ENCODE measurements at regions not wholly inside any gene's neighbourhood (a gene's known extent, or its start where the extent isn't known, plus 50 kb on each side); places are given as distances from the start of the nearest gene placed in this dataset.
A peak's percentile ranks its signal among the peaks of the same experiment; 100 is the strongest.

DNA sequence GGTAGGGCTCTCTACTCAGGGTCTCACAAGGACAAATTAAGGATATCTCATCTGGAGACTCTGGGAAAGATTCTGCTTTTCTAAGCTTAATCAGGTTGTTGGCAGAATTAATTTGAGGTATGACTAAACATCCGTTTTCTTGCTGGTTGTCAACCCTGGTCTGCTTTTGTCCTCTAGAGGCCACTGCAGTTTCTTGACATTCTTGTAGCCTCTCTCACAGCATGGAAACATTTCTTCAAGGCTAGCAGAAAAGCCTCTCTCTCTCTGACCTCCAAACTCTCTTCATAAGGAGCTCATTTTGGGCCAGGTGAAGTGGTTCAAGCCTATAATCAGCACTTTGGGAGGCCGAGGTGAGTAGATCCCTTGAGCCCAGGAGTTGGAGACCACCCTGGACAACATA is 749.5 kb upstream of the PCDH7 start:
- Histone ChIP-seq H2BK15ac (ENCODE audit: low read length) (no peak overlapping the region), H3K4me2 (ENCODE audit: insufficient read depth in 1 of 2, low read depth in 2 of 2, low read length in 2 of 2) (no peak overlapping the region), H2BK20ac (ENCODE audit: low read length) (no peak overlapping the region), H3K9me3 (ENCODE audit: insufficient read depth in 2 of 2, low read depth in 1 of 2, low read length in 1 of 2) (no peaks in the 10 kb centered on the region), H4K20me1 (replicated peaks in 1 of 2; ENCODE audit: control insufficient read depth in 1 of 2, insufficient read depth in 2 of 2, low read length in 2 of 2) (no peaks in the 10 kb centered on the region), H3K14ac (ENCODE audit: insufficient read length) (no peak overlapping the region), H3K4me3 (ENCODE audit: extremely low read depth in 1 of 4, insufficient read depth in 2 of 4, low read depth in 3 of 4, low read length in 4 of 4) (no peak overlapping the region), H2AFZ (ENCODE audit: low read length) (peak overlapping the region; percentile 47), H2BK12ac (ENCODE audit: low read depth, low read length) (no peak overlapping the region), H3K23me2 (ENCODE audit: low read depth, low read length) (no peaks in the 10 kb centered on the region), H3K9ac (replicated peaks in 1 of 4; ENCODE audit: extremely low read depth in 1 of 4, low read depth in 3 of 4, low read length in 3 of 4) (no peak overlapping the region), H3K36me3 (ENCODE audit: control insufficient read depth in 2 of 4, insufficient read depth in 4 of 4, low read length in 3 of 4) (no peaks in the 10 kb centered on the region), H3K27me3 (replicated peaks in 1 of 4; ENCODE audit: control insufficient read depth in 3 of 4, extremely low read depth in 1 of 4, insufficient read depth in 3 of 4, low read length in 3 of 4) (no peaks in the 10 kb centered on the region), H2BK5ac (ENCODE audit: low read depth, low read length) (0 out of 2 replicates have a peak overlapping the region, but pooled peaks have one; percentile 8), H3K4me1 (replicated peaks in 1 of 4; ENCODE audit: control insufficient read depth in 3 of 4, insufficient read depth in 4 of 4, low read length in 3 of 4) (no peaks in the 10 kb centered on the region), H3K4ac (replicated peaks; ENCODE audit: insufficient read length, low read depth, low read length) (no peak overlapping the region), H3K79me2 (ENCODE audit: control insufficient read depth in 1 of 2, insufficient read depth in 2 of 2, low read length in 2 of 2) (no peaks in the 10 kb centered on the region), H3K56ac (replicated peaks; ENCODE audit: insufficient read length, low read depth, low read length) (no peak overlapping the region), H4K5ac (ENCODE audit: insufficient read length, low read depth, low read length) (no peak overlapping the region), H3K18ac (ENCODE audit: extremely low read depth, low read length) (no peak overlapping the region), H2AK5ac (ENCODE audit: low read depth, low read length) (no peak overlapping the region), H4K8ac (ENCODE audit: extremely low read depth, insufficient read depth, low read length) (no peak overlapping the region), H3K79me1 (ENCODE audit: low read depth, low read length) (no peaks in the 10 kb centered on the region), H2BK120ac (replicated peaks; ENCODE audit: low read depth, low read length) (no peak overlapping the region), H3K27ac (ENCODE audit: low read depth, low read length) (no peak overlapping the region), H4K91ac (replicated peaks; ENCODE audit: insufficient read length, low read length) (no peak overlapping the region), H3K23ac (ENCODE audit: insufficient read length) (no peak overlapping the region)
- FAIRE-seq (peak; percentile 78), DNase-seq (ENCODE audit: low read depth in 1 of 2, low spot score in 2 of 2) (no peak)
- WGBS, 2 experiments (ENCODE audit: extremely low coverage in 1 of 2, insufficient coverage in 1 of 2, insufficient read length in 1 of 2, insufficient replicate concordance in 2 of 2, low coverage in 1 of 2, low lambda C conversion rate in 2 of 2, missing lambda C conversion rate in 1 of 2) = 70% methylated on average over 2 of the region's 2 CpGs; no CpG with 5 or more reads in 1 of the 2 experiments
- TF ChIP-seq JUND (IDR thresholded peaks at IDR 0.05; ENCODE audit: low read length) (no peak), PHF8 (conservative IDR thresholded peaks at IDR 0.05; ENCODE audit: low read depth, low read length) (no peak), CBX5 (IDR thresholded peaks at IDR 0.05; ENCODE audit: low read depth, low read length) (no peak), TEAD4 (IDR thresholded peaks at IDR 0.05; ENCODE audit: low read depth, low read length) (peak; percentile 79), RAD21 (IDR thresholded peaks at IDR 0.05 in 1 of 2, conservative IDR thresholded peaks at IDR 0.05 in 1 of 2; ENCODE audit: low read depth in 2 of 2, low read length in 2 of 2) (peak; percentile 56 to 69)
- TF ChIP-seq, protein P1, sequence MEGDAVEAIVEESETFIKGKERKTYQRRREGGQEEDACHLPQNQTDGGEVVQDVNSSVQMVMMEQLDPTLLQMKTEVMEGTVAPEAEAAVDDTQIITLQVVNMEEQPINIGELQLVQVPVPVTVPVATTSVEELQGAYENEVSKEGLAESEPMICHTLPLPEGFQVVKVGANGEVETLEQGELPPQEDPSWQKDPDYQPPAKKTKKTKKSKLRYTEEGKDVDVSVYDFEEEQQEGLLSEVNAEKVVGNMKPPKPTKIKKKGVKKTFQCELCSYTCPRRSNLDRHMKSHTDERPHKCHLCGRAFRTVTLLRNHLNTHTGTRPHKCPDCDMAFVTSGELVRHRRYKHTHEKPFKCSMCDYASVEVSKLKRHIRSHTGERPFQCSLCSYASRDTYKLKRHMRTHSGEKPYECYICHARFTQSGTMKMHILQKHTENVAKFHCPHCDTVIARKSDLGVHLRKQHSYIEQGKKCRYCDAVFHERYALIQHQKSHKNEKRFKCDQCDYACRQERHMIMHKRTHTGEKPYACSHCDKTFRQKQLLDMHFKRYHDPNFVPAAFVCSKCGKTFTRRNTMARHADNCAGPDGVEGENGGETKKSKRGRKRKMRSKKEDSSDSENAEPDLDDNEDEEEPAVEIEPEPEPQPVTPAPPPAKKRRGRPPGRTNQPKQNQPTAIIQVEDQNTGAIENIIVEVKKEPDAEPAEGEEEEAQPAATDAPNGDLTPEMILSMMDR (IDR thresholded peaks at IDR 0.05; ENCODE audit: control extremely low read depth in 1 of 3, insufficient read depth in 1 of 3, low read depth in 1 of 3, low read length in 3 of 3) = peak in 2 of 3 experiments; percentile 40 to 66; a peak in 2 of 4 replicates
- CTCF ChIA-PET (ENCODE audit: partially characterized antibody) = interaction anchor here (0.6 to 1.6 kb wide), 16 partner anchors 9 to 1281 kb away, joined by 3 to 5 read pairs (median 3); no protein-coding TSS in a partner anchor
- POLR2A ChIA-PET (ENCODE audit: partially characterized antibody) = no interaction called here
